ENCODE measurements at regions not wholly inside any gene's neighbourhood (a gene's known extent, or its start where the extent isn't known, plus 50 kb on each side); places are given as distances from the start of the nearest gene placed in this dataset.
"Not testable (repeated sequence)": the region's sequence is repeated elsewhere in the genome, so short reads cannot be mapped to it uniquely, and the experiment has no call there.

DNA sequence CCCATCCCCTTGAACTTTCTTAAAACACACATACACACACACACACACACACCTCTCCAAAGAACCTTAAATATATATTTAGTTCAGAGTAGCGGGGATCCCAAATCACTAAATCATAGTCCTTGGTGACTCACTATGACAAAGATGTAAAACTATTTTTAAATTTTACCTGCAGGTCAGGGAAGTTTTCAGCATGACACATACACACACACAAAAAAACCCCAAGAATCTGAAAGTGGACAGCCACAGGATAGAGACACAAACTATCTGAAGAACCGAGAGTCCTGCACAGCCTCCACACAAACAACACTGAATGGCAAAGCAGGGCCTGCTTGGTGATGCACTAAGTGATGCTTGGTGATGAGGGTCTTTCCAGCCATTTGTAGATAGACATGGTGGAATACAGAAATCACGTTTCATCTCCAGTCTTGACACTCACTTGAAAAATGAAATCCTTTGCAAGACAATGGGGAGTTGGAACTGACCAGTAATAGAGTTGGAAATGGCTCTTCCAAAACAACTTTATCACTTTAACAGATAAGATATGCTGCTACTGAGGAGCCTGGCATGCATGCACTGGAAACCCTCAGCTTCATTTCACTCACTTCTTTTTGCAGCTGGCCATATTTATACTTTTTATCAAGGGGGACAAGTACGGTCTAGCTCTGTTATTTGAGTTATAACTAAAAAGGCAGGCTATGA, 307.3 kb downstream of the RAPGEF2 start:
- DNase-seq: no peak

DNA sequence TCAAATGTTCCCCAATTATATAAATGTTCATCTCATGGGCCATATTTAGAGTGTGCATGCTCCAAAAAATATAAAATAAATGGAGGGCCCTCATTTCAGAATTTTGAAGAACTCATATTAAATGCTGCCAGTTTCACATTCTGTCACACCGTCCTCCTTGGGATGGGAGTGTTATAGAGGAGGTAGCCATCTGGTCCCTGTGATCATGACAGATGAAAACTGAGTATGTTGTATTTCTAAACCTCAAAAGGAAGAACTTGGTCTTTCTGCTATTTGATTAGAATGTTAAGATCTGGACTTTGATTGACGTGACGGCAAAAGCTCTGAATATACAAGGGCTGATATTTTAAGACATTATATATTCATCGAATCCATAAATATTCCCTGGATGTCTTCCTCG, 308.0 kb downstream of the RAPGEF2 start:
- no peak for DNase-seq

DNA sequence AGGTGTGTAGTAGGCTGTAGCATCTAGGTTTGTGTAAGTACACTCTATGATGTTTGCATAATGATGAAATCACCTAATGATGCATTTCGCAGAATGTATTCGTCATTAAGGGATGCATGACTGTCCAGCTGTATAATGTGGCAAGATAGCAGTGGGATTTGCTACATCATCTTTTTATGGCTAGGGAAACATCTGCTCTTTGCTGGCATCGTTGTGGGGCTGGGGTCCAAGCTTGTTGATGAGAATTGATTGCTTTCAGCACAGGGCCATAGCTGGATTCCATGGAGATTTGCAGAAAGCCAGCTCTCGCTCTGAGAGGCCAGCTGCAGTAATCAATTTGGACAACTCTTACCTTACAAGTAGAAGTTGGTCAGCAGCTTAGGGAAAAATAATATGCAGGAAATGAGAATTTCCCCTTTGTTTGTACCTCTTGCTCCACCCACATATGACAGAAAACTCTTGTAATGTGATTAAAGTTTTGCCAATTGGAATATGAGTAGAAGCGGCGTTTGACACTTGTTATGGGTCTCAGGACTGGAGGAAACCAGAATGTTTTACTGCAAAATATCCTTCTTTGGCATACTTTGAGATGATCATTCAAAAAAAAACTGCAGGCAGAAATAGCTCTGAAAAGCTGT, 310.5 kb downstream of the RAPGEF2 start:
- DNase-seq: no peak

- no peak for DNase-seq
Measured at GRCh38 chr4:159414305-159414704, 311.4 kb downstream of the RAPGEF2 start.

DNA sequence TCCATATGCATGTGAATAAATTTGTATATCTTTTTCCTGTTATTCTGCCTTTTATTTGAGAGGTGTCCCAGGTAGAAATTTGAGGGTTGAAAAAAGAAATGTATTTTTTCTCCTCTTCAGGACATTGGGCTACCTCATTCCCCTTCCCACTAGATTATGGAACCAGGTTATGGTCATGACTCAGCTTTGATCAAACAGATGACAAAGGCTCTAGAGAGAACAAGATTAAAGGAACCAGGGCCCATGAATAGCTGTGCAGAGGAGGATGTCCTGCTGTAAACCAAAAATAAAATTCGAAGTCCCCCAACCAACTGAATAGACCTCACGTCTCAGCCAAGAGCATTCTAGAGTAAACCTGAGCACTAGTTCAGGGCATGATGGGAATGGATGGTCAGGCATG, 313.2 kb downstream of the RAPGEF2 start:
- no peak for DNase-seq

DNA sequence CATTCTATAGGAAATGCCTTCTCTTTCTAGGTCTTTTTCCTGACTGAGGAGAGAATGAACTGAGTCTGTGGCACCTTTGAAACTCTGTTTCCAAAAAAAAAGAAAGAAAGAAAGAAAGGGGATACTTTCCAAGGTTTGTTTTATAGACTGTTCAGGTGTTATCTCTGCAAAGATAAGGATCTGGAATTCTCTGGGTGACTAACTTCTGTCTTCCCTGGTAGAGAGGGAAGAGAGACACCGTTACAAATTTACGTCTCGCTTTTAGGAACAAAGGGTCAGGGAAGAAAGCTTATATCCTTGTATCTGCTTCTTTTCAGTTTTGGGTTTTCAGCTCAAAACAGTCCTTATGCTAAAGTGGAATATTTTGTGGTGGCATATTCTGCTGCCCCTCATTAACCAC, 314.1 kb downstream of the RAPGEF2 start:
- DNase-seq: no peak

DNA sequence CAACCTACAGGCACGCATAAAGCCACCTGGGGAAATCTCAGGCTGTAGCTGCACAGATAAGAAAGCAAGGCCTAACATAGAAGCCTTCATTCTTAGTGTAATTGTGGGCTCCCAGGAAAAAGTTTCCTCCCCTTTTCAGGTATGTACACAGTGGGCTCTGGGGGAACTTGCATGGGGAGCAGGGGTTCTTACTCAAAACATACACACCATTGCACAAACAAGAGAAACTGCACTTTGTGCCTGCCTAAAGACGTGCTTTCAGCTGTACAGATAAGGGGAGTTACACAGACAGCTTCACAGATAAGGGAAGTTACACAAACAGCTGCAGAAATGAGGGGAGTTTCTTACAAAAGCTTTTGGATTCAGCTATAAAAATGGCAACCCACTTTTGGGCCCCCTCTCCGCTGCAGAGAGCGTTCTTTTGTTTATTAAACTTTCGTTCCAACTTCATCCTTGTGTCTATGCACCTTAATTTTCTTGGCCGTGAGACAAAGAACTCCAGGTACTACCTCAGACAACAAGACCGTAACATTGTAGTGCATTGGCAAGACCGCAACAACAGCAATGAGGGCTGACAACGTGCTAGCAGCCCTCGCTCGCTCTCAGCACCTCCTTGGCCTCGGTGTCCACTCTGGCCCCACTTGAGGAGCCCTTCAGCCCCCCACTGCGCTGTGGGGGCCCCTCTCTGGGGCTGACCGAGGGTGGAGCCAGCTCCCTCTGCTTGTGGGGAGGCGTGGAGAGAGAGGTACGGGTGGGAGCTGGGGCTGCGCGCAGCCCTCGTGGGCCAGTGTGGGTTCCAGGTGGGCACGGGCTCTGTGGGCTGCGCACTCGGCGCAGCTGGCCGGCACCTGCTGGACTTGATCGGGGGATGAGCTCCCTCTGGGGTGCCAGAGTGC, 317.5 kb downstream of the RAPGEF2 start:
- no peak for DNase-seq

- DNase-seq: not testable (repeated sequence)
Measured at GRCh38 chr4:159421058-159421419, 318.2 kb downstream of the RAPGEF2 start.

GRCh38 chr4:159422019-159422418, 319.1 kb downstream of the RAPGEF2 start:
- no peak for DNase-seq

GRCh38 chr4:159422626-159423025, 319.7 kb downstream of the RAPGEF2 start:
- DNase-seq: no peak

DNA sequence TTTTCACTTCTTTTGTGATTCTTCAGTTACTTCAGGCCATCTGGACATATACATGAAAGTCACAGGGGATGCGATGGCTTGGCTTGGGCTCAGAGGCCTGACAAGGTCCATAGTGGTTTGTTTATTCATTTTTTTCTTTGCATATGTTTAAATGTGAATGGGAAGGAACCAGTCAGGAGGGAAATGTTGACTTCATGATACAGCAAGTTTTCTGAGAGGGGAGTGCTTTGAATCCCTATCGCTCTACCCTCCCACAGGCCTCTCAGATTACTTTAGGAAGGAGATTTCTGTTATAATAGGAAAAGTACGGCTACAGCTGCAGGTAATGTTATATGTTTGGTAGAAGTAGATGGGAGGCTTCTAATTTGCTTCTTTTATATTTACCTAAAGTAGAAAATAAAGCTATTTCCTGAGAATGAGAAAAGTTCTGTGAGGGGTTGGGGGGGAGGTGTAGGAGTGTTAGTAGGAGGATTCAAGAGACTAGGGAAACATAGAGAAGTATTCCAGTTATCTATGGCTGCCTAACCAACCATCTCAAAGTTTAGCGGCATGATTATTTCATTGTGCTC, 322.9 kb downstream of the RAPGEF2 start:
- peak; percentile 38 for DNase-seq

DNA sequence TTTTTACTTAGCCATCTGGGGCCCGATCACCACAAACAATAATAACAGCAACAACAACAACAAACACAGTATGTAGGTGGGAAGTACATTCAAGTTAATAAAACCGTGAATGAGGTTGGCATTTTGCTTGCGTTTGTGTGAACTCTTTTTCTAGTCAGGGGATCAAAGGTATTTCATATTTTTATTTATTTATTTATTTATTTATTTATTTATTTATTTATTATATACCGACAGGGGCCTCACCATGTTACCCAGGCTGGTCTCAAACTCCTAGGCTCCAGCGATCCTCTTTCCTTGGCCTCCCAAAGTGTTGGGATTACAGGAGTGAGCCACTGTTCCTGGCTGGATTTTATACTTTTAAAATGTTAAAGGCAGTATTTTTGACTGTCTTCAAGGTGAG, 325.4 kb downstream of the RAPGEF2 start:
- DNase-seq: no peak

- DNase-seq: no peak
Measured at GRCh38 chr4:159428975-159429692, 326.3 kb downstream of the RAPGEF2 start.

- no peak for DNase-seq
Measured at GRCh38 chr4:159429693-159430035, 326.8 kb downstream of the RAPGEF2 start.

- no peak for DNase-seq
Measured at GRCh38 chr4:159430896-159431295, 328.0 kb downstream of the RAPGEF2 start.

GRCh38 chr4:159432436-159432835, 329.6 kb downstream of the RAPGEF2 start:
- no peak for DNase-seq

- no peak for DNase-seq
Measured at GRCh38 chr4:159433337-159433736, 330.5 kb downstream of the RAPGEF2 start.

DNA sequence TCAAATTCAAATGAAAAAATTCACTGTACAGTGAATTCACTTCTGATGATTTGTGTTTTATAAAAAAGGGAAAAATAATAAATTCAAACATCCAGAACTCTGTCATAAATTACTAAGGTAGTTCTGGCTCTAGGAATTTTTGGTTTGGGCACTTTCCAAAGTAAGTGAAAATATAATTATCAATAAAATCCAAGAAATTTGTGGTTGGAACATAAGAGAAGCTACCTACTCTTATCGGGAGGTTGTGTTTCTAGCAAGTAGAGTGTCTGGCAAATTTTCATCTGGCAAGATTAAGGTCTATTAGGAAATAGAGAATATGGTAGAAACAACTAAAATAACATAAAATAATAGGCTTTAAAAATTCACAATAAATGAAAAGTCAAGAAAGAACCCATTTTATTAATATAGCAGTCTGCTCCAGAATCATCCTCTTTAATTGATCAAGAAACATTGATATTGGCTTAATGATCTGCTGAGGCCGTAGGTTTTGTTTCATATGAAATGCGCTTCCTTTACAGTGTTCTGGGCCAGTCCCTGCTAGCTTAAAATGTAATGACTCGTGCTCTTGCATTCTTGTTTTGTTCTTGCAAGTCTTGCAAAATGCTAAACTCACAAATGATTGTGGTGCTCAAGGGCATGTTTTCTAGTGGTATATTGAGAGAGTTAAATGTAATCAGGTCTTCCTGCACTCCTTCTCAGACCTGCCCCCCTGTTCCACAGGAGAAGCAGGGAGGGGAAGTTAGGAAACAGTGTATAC, 331.4 kb downstream of the RAPGEF2 start:
- no peak for DNase-seq

DNA sequence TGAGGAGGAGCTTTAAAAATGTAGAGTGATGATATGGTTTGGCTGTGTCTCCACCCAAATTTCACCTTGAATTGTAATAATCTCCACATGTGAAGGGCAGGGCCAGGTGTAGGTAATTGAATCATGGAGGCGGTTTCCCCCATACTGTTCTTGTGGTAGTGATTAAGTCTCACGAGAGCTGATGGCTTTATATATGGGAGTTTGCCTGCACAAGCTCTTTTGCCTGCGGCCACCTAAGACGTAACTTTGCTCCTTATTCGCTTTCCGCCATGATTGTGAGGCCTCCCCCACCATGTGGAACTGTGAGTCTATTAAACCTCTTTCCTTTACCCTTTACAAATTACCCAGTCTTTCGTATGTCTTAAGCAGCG, 332.0 kb downstream of the RAPGEF2 start:
- no peak for DNase-seq

- no peak for DNase-seq
Measured at GRCh38 chr4:159435561-159436023, 332.7 kb downstream of the RAPGEF2 start.

- DNase-seq: no peak
Measured at GRCh38 chr4:159443975-159444374, 341.1 kb downstream of the RAPGEF2 start.

All from renal pelvis (tissue), 1 donor.